ENCODE measurements at regions not wholly inside any gene's neighbourhood (a gene's known extent, or its start where the extent isn't known, plus 50 kb on each side); places are given as distances from the start of the nearest gene placed in this dataset.
"Not testable (repeated sequence)": the region's sequence is repeated elsewhere in the genome, so short reads cannot be mapped to it uniquely, and the experiment has no call there.

GRCh38 chr1:82778612-82779011 is 977.9 kb downstream of the ADGRL2 start:
- Histone ChIP-seq H3F3A (ENCODE audit: control insufficient read depth, insufficient read depth) (no peaks in the 10 kb centered on the region), H3K9me2 (replicated peaks; ENCODE audit: control insufficient read depth, low read length) (no peaks in the 10 kb centered on the region), H3K27ac (ENCODE audit: low read depth, low read length) (no peak overlapping the region), H3K79me2 (ENCODE audit: control insufficient read depth, low read length) (no peaks in the 10 kb centered on the region), H3K4me3 (ENCODE audit: low read length) (no peak overlapping the region), H3K27me3 (ENCODE audit: control insufficient read depth, low read length) (no peaks in the 10 kb centered on the region), H3K9me3 (ENCODE audit: control insufficient read depth, insufficient read depth, low read length) (peaks cover 2% of the 10 kb centered on the region; the same call in 1 of the 2 replicates), H3K4me1 (ENCODE audit: control insufficient read depth, low read length) (no peaks in the 10 kb centered on the region), H3K4me2 (ENCODE audit: low read length) (no peak overlapping the region), H3K36me3 (ENCODE audit: control insufficient read depth, low read length) (no peaks in the 10 kb centered on the region), H4K20me1 (ENCODE audit: control insufficient read depth, insufficient read depth, low read depth, low read length) (no peaks in the 10 kb centered on the region)
- TF ChIP-seq EZH2phosphoT487 (IDR thresholded peaks at IDR 0.05; ENCODE audit: borderline replicate concordance, low read length): no peak
- TF ChIP-seq CTCF (IDR thresholded peaks at IDR 0.05; ENCODE audit: low read depth, low read length, poor library complexity, severe bottlenecking): no peak

GRCh38 chr1:82777240-82777639 is 976.5 kb downstream of the ADGRL2 start:
- peaks cover 2% of the 10 kb centered on the region; the same call in 1 of the 2 replicates for H3K9me3 ChIP-seq (ENCODE audit: control insufficient read depth, insufficient read depth, low read length)
- H3K9me2 ChIP-seq (replicated peaks; ENCODE audit: control insufficient read depth, low read length): no peaks in the 10 kb centered on the region
- H3K4me2 ChIP-seq (ENCODE audit: low read length): no peak overlapping the region
- H3F3A ChIP-seq (ENCODE audit: control insufficient read depth, insufficient read depth): no peaks in the 10 kb centered on the region
- H4K20me1 ChIP-seq (ENCODE audit: control insufficient read depth, insufficient read depth, low read depth, low read length): no peaks in the 10 kb centered on the region
- H3K4me1 ChIP-seq (ENCODE audit: control insufficient read depth, low read length): no peaks in the 10 kb centered on the region
- H3K4me3 ChIP-seq (ENCODE audit: low read length): no peak overlapping the region
- H3K36me3 ChIP-seq (ENCODE audit: control insufficient read depth, low read length): no peaks in the 10 kb centered on the region
- no peaks in the 10 kb centered on the region for H3K79me2 ChIP-seq (ENCODE audit: control insufficient read depth, low read length)
- no peaks in the 10 kb centered on the region for H3K27me3 ChIP-seq (ENCODE audit: control insufficient read depth, low read length)
- TF ChIP-seq CTCF (IDR thresholded peaks at IDR 0.05; ENCODE audit: low read depth, low read length, poor library complexity, severe bottlenecking) (no peak), EZH2phosphoT487 (IDR thresholded peaks at IDR 0.05; ENCODE audit: borderline replicate concordance, low read length) (no peak)
- no peak overlapping the region for H3K27ac ChIP-seq (ENCODE audit: low read depth, low read length)

- not testable (repeated sequence) for H3K4me1 ChIP-seq (ENCODE audit: control insufficient read depth, low read length); H4K20me1 ChIP-seq (ENCODE audit: control insufficient read depth, insufficient read depth, low read depth, low read length); H3K4me3 ChIP-seq (ENCODE audit: low read length); H3K9me2 ChIP-seq (replicated peaks; ENCODE audit: control insufficient read depth, low read length); H3K36me3 ChIP-seq (ENCODE audit: control insufficient read depth, low read length); H3K27me3 ChIP-seq (ENCODE audit: control insufficient read depth, low read length); H3K4me2 ChIP-seq (ENCODE audit: low read length); H3K79me2 ChIP-seq (ENCODE audit: control insufficient read depth, low read length); H3K27ac ChIP-seq (ENCODE audit: low read depth, low read length); H3F3A ChIP-seq (ENCODE audit: control insufficient read depth, insufficient read depth); H3K9me3 ChIP-seq (ENCODE audit: control insufficient read depth, insufficient read depth, low read length)
These were observed 976.0 kb downstream of the ADGRL2 start for GRCh38 chr1:82776730-82777129.

- Histone ChIP-seq H3K9me3 (ENCODE audit: control insufficient read depth, insufficient read depth, low read length) (peaks cover 2% of the 10 kb centered on the region; the same call in 1 of the 2 replicates), H3K9me2 (replicated peaks; ENCODE audit: control insufficient read depth, low read length) (no peaks in the 10 kb centered on the region), H3K4me3 (ENCODE audit: low read length) (no peak overlapping the region)
These were observed 974.8 kb downstream of the ADGRL2 start for GRCh38 chr1:82775406-82776000.

More at GRCh38 chr1:82775406-82776000, 974.8 kb downstream of the ADGRL2 start:
- no peaks in the 10 kb centered on the region for H3F3A ChIP-seq (ENCODE audit: control insufficient read depth, insufficient read depth)
- no peak overlapping the region for H3K4me2 ChIP-seq (ENCODE audit: low read length)
- H3K27me3 ChIP-seq (ENCODE audit: control insufficient read depth, low read length): no peaks in the 10 kb centered on the region
- H3K4me1 ChIP-seq (ENCODE audit: control insufficient read depth, low read length): no peaks in the 10 kb centered on the region
- H4K20me1 ChIP-seq (ENCODE audit: control insufficient read depth, insufficient read depth, low read depth, low read length): no peaks in the 10 kb centered on the region
- TF ChIP-seq EZH2phosphoT487 (IDR thresholded peaks at IDR 0.05; ENCODE audit: borderline replicate concordance, low read length) (no peak), CTCF (IDR thresholded peaks at IDR 0.05; ENCODE audit: low read depth, low read length, poor library complexity, severe bottlenecking) (peak; percentile 73)
- no peak overlapping the region for H3K27ac ChIP-seq (ENCODE audit: low read depth, low read length)
- no peaks in the 10 kb centered on the region for H3K36me3 ChIP-seq (ENCODE audit: control insufficient read depth, low read length)
- H3K79me2 ChIP-seq (ENCODE audit: control insufficient read depth, low read length): no peaks in the 10 kb centered on the region
